ENCODE measurements at regions not wholly inside any gene's neighbourhood (a gene's known extent, or its start where the extent isn't known, plus 50 kb on each side); places are given as distances from the start of the nearest gene placed in this dataset.
A peak's percentile ranks its signal among the peaks of the same experiment; 100 is the strongest.

DNA sequence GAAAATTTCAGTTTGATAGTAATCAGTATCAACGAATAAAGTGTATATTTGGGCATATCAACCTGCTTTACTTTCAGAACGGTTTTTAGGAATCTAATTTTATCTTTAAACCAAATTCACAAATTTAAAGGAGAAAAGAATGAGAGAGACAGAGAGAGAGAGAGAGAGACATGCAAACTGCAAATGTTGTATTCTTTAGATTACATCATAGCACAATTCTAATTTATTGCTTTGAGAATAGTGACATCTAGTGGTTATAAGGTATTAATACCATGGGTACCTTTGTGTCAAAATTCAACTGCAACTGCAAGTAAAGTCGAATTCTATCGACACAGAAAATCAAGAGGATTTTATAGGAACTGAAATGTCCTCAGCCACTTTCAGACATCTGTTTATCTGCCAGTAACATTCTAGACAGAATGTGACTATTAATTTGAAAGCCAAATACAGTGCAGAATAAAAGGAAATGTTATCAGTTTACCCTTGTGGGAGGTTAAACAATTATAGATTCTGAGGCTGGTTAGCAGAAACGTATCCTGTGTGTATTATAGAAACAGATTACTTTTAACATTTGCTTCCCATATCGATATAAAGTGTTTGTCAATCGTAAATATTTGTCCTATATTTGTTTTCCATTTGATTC lies 529.8 kb upstream of the VRK2 start:
- Histone ChIP-seq H2AFZ (ENCODE audit: low read length) (0 out of 2 replicates have a peak overlapping the region, but pooled peaks have one; percentile 2), H3K4me2 (ENCODE audit: low read depth, low read length, poor library complexity, severe bottlenecking) (no peak overlapping the region), H3F3A (ENCODE audit: low read depth) (no peaks in the 10 kb centered on the region)

DNA sequence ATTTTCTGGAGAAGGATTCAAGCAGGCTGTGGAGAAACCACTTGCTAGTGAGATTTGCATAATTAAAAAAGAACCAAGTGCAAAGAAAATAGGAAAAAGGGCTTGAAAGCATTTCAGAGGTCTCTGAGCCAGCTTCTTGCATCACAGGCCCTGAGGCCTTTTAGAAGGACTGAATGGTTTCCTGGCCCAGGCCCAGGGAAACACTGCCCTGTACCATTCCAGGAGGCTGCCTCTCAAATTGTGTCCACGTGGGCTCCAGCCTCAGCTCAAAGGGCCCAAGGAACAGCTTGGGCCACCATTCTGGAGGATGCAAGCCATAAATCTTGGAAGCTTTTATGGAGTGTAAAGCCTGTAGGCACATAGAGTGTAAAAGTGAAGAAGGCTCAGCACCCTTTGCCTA lies 523.3 kb upstream of the VRK2 start:
- Histone ChIP-seq H2AFZ (ENCODE audit: low read length) (no peak overlapping the region), H3K36me3 (ENCODE audit: insufficient read depth, low read length) (no peaks in the 10 kb centered on the region), H3K9me3 (ENCODE audit: insufficient read depth, low read depth, low read length) (no peaks in the 10 kb centered on the region), H4K20me1 (ENCODE audit: insufficient read depth, low read length, poor library complexity, severe bottlenecking) (no peaks in the 10 kb centered on the region), H3K4me3 (ENCODE audit: low read length, poor library complexity, severe bottlenecking) (no peak overlapping the region), H3K27me3 (ENCODE audit: insufficient read depth, low read length, poor library complexity, severe bottlenecking) (no peaks in the 10 kb centered on the region), H3K79me2 (ENCODE audit: insufficient read depth, low read length) (no peaks in the 10 kb centered on the region), H3K4me1 (ENCODE audit: insufficient read depth, low read length, poor library complexity, severe bottlenecking) (no peaks in the 10 kb centered on the region), H3F3A (ENCODE audit: low read depth) (no peaks in the 10 kb centered on the region), H3K9me2 (replicated peaks; ENCODE audit: low read depth, low read length) (no peaks in the 10 kb centered on the region), H3K9ac (ENCODE audit: low read depth, low read length, poor library complexity, severe bottlenecking) (no peak overlapping the region), H3K4me2 (ENCODE audit: low read depth, low read length, poor library complexity, severe bottlenecking) (no peak overlapping the region)
- TF ChIP-seq, protein P1, sequence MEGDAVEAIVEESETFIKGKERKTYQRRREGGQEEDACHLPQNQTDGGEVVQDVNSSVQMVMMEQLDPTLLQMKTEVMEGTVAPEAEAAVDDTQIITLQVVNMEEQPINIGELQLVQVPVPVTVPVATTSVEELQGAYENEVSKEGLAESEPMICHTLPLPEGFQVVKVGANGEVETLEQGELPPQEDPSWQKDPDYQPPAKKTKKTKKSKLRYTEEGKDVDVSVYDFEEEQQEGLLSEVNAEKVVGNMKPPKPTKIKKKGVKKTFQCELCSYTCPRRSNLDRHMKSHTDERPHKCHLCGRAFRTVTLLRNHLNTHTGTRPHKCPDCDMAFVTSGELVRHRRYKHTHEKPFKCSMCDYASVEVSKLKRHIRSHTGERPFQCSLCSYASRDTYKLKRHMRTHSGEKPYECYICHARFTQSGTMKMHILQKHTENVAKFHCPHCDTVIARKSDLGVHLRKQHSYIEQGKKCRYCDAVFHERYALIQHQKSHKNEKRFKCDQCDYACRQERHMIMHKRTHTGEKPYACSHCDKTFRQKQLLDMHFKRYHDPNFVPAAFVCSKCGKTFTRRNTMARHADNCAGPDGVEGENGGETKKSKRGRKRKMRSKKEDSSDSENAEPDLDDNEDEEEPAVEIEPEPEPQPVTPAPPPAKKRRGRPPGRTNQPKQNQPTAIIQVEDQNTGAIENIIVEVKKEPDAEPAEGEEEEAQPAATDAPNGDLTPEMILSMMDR (conservative IDR thresholded peaks at IDR 0.05; ENCODE audit: low read length) = no peak
- no peak for TF ChIP-seq EZH2phosphoT487 (IDR thresholded peaks at IDR 0.05; ENCODE audit: borderline replicate concordance)

More for the DNA sequence above, 529.8 kb upstream of the VRK2 start:
- H4K20me1 ChIP-seq (ENCODE audit: insufficient read depth, low read length, poor library complexity, severe bottlenecking) = no peaks in the 10 kb centered on the region
- H3K4me3 ChIP-seq (ENCODE audit: low read length, poor library complexity, severe bottlenecking) = no peak overlapping the region
- H3K9ac ChIP-seq (ENCODE audit: low read depth, low read length, poor library complexity, severe bottlenecking) = no peak overlapping the region
- no peaks in the 10 kb centered on the region for H3K36me3 ChIP-seq (ENCODE audit: insufficient read depth, low read length)
- no peaks in the 10 kb centered on the region for H3K9me3 ChIP-seq (ENCODE audit: insufficient read depth, low read depth, low read length)
- TF ChIP-seq, protein P1 (conservative IDR thresholded peaks at IDR 0.05; ENCODE audit: low read length) = peak; percentile 73
- no peak for TF ChIP-seq EZH2phosphoT487 (IDR thresholded peaks at IDR 0.05; ENCODE audit: borderline replicate concordance)
- no peaks in the 10 kb centered on the region for H3K9me2 ChIP-seq (replicated peaks; ENCODE audit: low read depth, low read length)
- H3K79me2 ChIP-seq (ENCODE audit: insufficient read depth, low read length) = no peaks in the 10 kb centered on the region
- H3K27me3 ChIP-seq (ENCODE audit: insufficient read depth, low read length, poor library complexity, severe bottlenecking) = no peaks in the 10 kb centered on the region
- no peaks in the 10 kb centered on the region for H3K4me1 ChIP-seq (ENCODE audit: insufficient read depth, low read length, poor library complexity, severe bottlenecking)

DNA sequence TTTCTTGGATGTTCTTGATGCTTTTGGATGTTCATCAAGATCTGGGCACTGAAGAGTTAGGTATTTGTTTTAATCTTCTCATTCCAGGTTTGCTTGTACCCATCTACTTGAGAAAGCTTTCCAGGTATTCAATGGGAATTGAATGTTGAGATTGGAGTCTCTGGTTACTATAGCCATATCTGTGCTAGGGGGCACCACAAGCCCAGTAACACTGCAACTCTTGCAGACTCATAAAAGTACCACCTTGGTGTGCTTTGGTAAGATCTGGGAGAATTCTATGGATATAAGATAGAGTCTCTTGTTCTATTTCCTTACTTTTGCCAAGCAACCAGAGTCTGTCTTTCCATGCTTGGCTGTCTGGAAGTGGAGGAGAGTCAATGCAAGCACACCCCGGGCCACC lies 518.9 kb upstream of the VRK2 start:
- Histone ChIP-seq H4K20me1 (ENCODE audit: insufficient read depth, low read length, poor library complexity, severe bottlenecking) (no peaks in the 10 kb centered on the region), H3K27me3 (ENCODE audit: insufficient read depth, low read length, poor library complexity, severe bottlenecking) (no peaks in the 10 kb centered on the region), H3K9me2 (replicated peaks; ENCODE audit: low read depth, low read length) (no peaks in the 10 kb centered on the region), H3K4me2 (ENCODE audit: low read depth, low read length, poor library complexity, severe bottlenecking) (no peak overlapping the region), H2AFZ (ENCODE audit: low read length) (no peak overlapping the region), H3K9me3 (ENCODE audit: insufficient read depth, low read depth, low read length) (no peaks in the 10 kb centered on the region), H3K36me3 (ENCODE audit: insufficient read depth, low read length) (no peaks in the 10 kb centered on the region), H3F3A (ENCODE audit: low read depth) (no peaks in the 10 kb centered on the region), H3K4me1 (ENCODE audit: insufficient read depth, low read length, poor library complexity, severe bottlenecking) (no peaks in the 10 kb centered on the region), H3K79me2 (ENCODE audit: insufficient read depth, low read length) (no peaks in the 10 kb centered on the region), H3K9ac (ENCODE audit: low read depth, low read length, poor library complexity, severe bottlenecking) (no peak overlapping the region), H3K4me3 (ENCODE audit: low read length, poor library complexity, severe bottlenecking) (no peak overlapping the region)
- no peak for TF ChIP-seq EZH2phosphoT487 (IDR thresholded peaks at IDR 0.05; ENCODE audit: borderline replicate concordance)
- TF ChIP-seq, protein P1 (conservative IDR thresholded peaks at IDR 0.05; ENCODE audit: low read length) = no peak
